Natural killer cell (primary cell): ENCODE measurements at regions not wholly inside any gene's neighbourhood (a gene's known extent, or its start where the extent isn't known, plus 50 kb on each side); places are given as distances from the start of the nearest gene placed in this dataset.

Experiments used
- ATAC-seq, 3 donors: fragments of 150-1000 bp in 2 of 3; fragments of 200-7000 bp in 1 of 3; cut with Tn5 transposase; 1 replicate in 1 of 3; 2 replicates in 2 of 3; pipeline ENCODE4 v1.10.0; 2021; ENCODE audit warnings: mild to moderate bottlenecking in 2 of 3, moderate library complexity in 2 of 3
- DNase-seq, 2 donors: peaks; one replicate each; pipeline versions ENCODE4 v3.0.0 to v3.0.0-alpha.2; 2013 to 2021; ENCODE audit warnings: mixed read lengths in 1 of 2
- H3K27ac ChIP-seq: one replicate; pipeline ENCODE4 v1.5.1; 2013; ENCODE audit warnings: mild to moderate bottlenecking, low read length
- H3K27me3 ChIP-seq: one replicate; pipeline ENCODE4 v1.6.1; 2013; ENCODE audit warnings: low read length; ENCODE audit not compliant: control insufficient read depth, insufficient read depth
- H3K36me3 ChIP-seq: one replicate; pipeline ENCODE4 v1.6.1; 2013; ENCODE audit warnings: low read length; ENCODE audit not compliant: control insufficient read depth, insufficient read depth
- H3K4me1 ChIP-seq: one replicate; pipeline ENCODE4 v1.6.1; 2013; ENCODE audit warnings: low read length; ENCODE audit not compliant: control insufficient read depth, insufficient read depth
- H3K4me3 ChIP-seq: one replicate; pipeline ENCODE4 v1.5.1; 2013; ENCODE audit warnings: low read length
- H3K9me3 ChIP-seq: one replicate; pipeline ENCODE4 v1.6.1; 2013; ENCODE audit warnings: low read length; ENCODE audit not compliant: control insufficient read depth, insufficient read depth
- H3K27ac Mint-ChIP-seq, 2 donors: one replicate each; pipeline ENCODE4 v1.8.0; 2022; ENCODE audit warnings: mild to moderate bottlenecking in 2 of 2, mixed read lengths in 2 of 2, moderate library complexity in 1 of 2
- H3K27me3 Mint-ChIP-seq, 2 donors: one replicate each; pipeline ENCODE4 v1.8.0; 2022; ENCODE audit warnings: low read depth in 2 of 2, mixed read lengths in 2 of 2
- H3K36me3 Mint-ChIP-seq: one replicate; pipeline ENCODE4 v1.8.0; 2022; ENCODE audit warnings: mixed read lengths
- H3K4me1 Mint-ChIP-seq, 2 donors: one replicate each; pipeline ENCODE4 v1.8.0; 2022; ENCODE audit warnings: mixed read lengths in 2 of 2
- H3K4me3 Mint-ChIP-seq: one replicate; pipeline ENCODE4 v1.8.0; 2022; ENCODE audit warnings: mild to moderate bottlenecking, moderate library complexity, mixed read lengths
- H3K9me3 Mint-ChIP-seq, 2 donors: one replicate each; pipeline ENCODE4 v1.8.0; 2022; ENCODE audit warnings: mixed read lengths in 2 of 2
- CTCF ChIP-seq: fragments of 200-600 bp; IDR thresholded peaks from one replicate; pipeline ENCODE4 v1.8.0; 2022; ENCODE audit warnings: antibody characterized with exemption
- WGBS: methylation state at CpG from one replicate; pipeline ENCODE4 v1.1.7; 2013; ENCODE audit warnings: missing lambda C conversion rate; ENCODE audit not compliant: insufficient coverage; 5-methylcytosine and 5-hydroxymethylcytosine counted together
- intact Hi-C: fragments of 100-400 bp; cut with micrococcal nuclease; formaldehyde crosslinking; loops from one replicate; pipeline ENCODE4 v1.14.2; 2022

DNA sequence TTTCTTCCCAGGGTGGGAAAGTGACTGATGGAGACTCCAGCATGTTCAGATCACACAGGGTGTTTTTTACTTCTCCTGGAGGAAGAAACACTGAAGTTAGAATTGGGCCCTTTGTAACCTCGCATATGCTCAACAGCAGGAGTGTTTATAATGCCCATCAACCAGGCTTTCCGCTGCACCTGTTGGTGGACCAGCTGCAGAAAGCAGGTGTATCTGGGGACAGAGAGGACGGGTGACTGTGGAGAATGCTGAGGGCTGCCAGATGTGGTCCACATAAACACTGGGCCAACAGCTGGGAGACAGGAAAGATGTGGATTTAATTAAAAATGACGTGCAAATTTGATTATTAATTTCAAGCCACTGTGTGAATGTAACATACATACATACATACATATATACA, 335.5 kb upstream of the SPRED2 start:
- intact Hi-C loops, result no loop called here
- DNase-seq (no peak), ATAC-seq (no peak)
- TF ChIP-seq CTCF, result no peak
- Mint-ChIP-seq H3K36me3 (no peaks in the 10 kb centered on the region), H3K9me3 (no peaks in the 10 kb centered on the region), H3K27me3 (peaks cover 0 to 3% of the 10 kb centered on the region in 2 donors), H3K27ac (no peak overlapping the region), H3K4me3 (no peak overlapping the region), H3K4me1 (no peaks in the 10 kb centered on the region)
- 78% methylated on average over 3 of the region's 4 CpGs for WGBS
- no peaks in the 10 kb centered on the region for H3K36me3 ChIP-seq
- H3K9me3 ChIP-seq, result no peaks in the 10 kb centered on the region
- no peak overlapping the region for H3K27ac ChIP-seq
- no peaks in the 10 kb centered on the region for H3K27me3 ChIP-seq
- no peaks in the 10 kb centered on the region for H3K4me1 ChIP-seq
- no peak overlapping the region for H3K4me3 ChIP-seq

- no peak for DNase-seq
- H3K4me1 ChIP-seq, result no peaks in the 10 kb centered on the region
- Mint-ChIP-seq H3K9me3 (no peaks in the 10 kb centered on the region), H3K27me3 (peaks cover 0 to 3% of the 10 kb centered on the region in 2 donors), H3K4me3 (no peak overlapping the region), H3K4me1 (no peaks in the 10 kb centered on the region), H3K36me3 (no peaks in the 10 kb centered on the region), H3K27ac (no peak overlapping the region)
- no peak for ATAC-seq
- no peak overlapping the region for H3K27ac ChIP-seq
- H3K9me3 ChIP-seq, result no peaks in the 10 kb centered on the region
- WGBS, result 72% methylated on average over 6 of the region's 6 CpGs
- no peaks in the 10 kb centered on the region for H3K27me3 ChIP-seq
- no peaks in the 10 kb centered on the region for H3K36me3 ChIP-seq
- H3K4me3 ChIP-seq, result no peak overlapping the region
- TF ChIP-seq CTCF, result no peak
- intact Hi-C loops, result no loop called here
These were observed 334.4 kb upstream of the SPRED2 start for GRCh38 chr2:65766768-65767267.

DNA sequence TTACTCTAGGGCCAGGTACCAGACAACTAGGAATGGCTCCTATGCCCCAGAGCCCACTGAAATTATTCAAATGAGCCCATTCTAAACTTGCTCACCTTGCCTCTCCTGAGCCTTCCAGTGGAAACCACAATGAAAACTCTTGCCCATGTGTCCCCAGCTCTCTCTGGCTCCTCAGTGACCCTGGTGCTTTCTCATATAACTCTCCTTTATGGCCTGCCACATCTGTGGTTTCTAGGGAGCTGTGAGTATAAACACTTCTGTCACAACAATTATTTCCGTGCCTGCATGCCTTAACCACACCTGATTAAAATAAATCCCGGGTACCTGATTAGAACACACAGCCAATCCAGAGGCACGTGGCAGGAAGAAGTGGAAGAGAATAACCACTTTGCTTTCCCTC, 333.0 kb upstream of the SPRED2 start:
- no peak overlapping the region for H3K27ac Mint-ChIP-seq
- peaks cover under 1 to 3% of the 10 kb centered on the region in 2 donors for H3K27me3 Mint-ChIP-seq
- Histone ChIP-seq H3K4me1 (no peaks in the 10 kb centered on the region), H3K36me3 (no peaks in the 10 kb centered on the region), H3K27me3 (no peaks in the 10 kb centered on the region), H3K27ac (no peak overlapping the region), H3K4me3 (no peak overlapping the region), H3K9me3 (no peaks in the 10 kb centered on the region)
- ATAC-seq, result no peak
- H3K4me3 Mint-ChIP-seq, result no peak overlapping the region
- no peak for TF ChIP-seq CTCF
- WGBS, result 75% methylated on average over 2 of the region's 3 CpGs
- H3K4me1 Mint-ChIP-seq, result no peaks in the 10 kb centered on the region
- no peaks in the 10 kb centered on the region for H3K36me3 Mint-ChIP-seq
- intact Hi-C loops, result no loop called here
- no peak for DNase-seq
- H3K9me3 Mint-ChIP-seq, result no peaks in the 10 kb centered on the region

- intact Hi-C loops, result no loop called here
- Mint-ChIP-seq H3K36me3 (no peaks in the 10 kb centered on the region), H3K9me3 (peaks cover 4 to 8% of the 10 kb centered on the region in 2 donors), H3K27me3 (peaks cover 3 to 7% of the 10 kb centered on the region in 2 donors), H3K27ac (no peak overlapping the region), H3K4me1 (no peaks in the 10 kb centered on the region), H3K4me3 (no peak overlapping the region)
- no peaks in the 10 kb centered on the region for H3K27me3 ChIP-seq
- 75% methylated on average over 1 of the region's 3 CpGs for WGBS
- no peak overlapping the region for H3K4me3 ChIP-seq
- DNase-seq, result no peak
- H3K36me3 ChIP-seq, result no peaks in the 10 kb centered on the region
- no peaks in the 10 kb centered on the region for H3K4me1 ChIP-seq
- no peak for ATAC-seq
- TF ChIP-seq CTCF, result no peak
- H3K27ac ChIP-seq, result no peak overlapping the region
- peaks cover under 1% of the 10 kb centered on the region for H3K9me3 ChIP-seq
These were observed 329.7 kb upstream of the SPRED2 start for GRCh38 chr2:65762068-65762467.
